Lower lobe of right lung (tissue), 2 donors: ENCODE measurements at regions not wholly inside any gene's neighbourhood (a gene's known extent, or its start where the extent isn't known, plus 50 kb on each side); places are given as distances from the start of the nearest gene placed in this dataset.

Source experiments
- ATAC-seq, 2 donors: fragments of 200-7000 bp; cut with Tn5 transposase; one replicate each; pipeline ENCODE4 v1.9.1; 2020 to 2022; ENCODE audit warnings: mild to moderate bottlenecking in 2 of 2, moderate library complexity in 2 of 2
- DNase-seq: peaks from one replicate; pipeline ENCODE4 v3.0.0-alpha.2; 2020
- H3K27ac ChIP-seq: fragments of 200-600 bp; one replicate; pipeline ENCODE4 v1.8.0; 2022
- H3K27me3 ChIP-seq: fragments of 200-600 bp; one replicate; pipeline ENCODE4 v1.8.0; 2022; ENCODE audit warnings: low read depth
- H3K36me3 ChIP-seq: fragments of 200-600 bp; one replicate; pipeline ENCODE4 v1.8.0; 2022; ENCODE audit warnings: mild to moderate bottlenecking
- H3K4me1 ChIP-seq: fragments of 200-600 bp; one replicate; pipeline ENCODE4 v1.8.0; 2022
- H3K4me3 ChIP-seq: fragments of 200-600 bp; one replicate; pipeline ENCODE4 v1.8.0; 2022; ENCODE audit warnings: mild to moderate bottlenecking
- H3K9me3 ChIP-seq: fragments of 200-600 bp; one replicate; pipeline ENCODE4 v1.8.0; 2022
- CTCF ChIP-seq: fragments of 200-600 bp; IDR thresholded peaks from one replicate; pipeline ENCODE4 v1.8.0; 2022; ENCODE audit warnings: antibody characterized with exemption, mild to moderate bottlenecking
- intact Hi-C: fragments of 100-400 bp; cut with DNase I; formaldehyde crosslinking; loops from one replicate; pipeline ENCODE4 v1.11.0; 2022
- donor health status: DM: no; HTN: yes; CAD: no; lungs with severe emphysema.

DNA sequence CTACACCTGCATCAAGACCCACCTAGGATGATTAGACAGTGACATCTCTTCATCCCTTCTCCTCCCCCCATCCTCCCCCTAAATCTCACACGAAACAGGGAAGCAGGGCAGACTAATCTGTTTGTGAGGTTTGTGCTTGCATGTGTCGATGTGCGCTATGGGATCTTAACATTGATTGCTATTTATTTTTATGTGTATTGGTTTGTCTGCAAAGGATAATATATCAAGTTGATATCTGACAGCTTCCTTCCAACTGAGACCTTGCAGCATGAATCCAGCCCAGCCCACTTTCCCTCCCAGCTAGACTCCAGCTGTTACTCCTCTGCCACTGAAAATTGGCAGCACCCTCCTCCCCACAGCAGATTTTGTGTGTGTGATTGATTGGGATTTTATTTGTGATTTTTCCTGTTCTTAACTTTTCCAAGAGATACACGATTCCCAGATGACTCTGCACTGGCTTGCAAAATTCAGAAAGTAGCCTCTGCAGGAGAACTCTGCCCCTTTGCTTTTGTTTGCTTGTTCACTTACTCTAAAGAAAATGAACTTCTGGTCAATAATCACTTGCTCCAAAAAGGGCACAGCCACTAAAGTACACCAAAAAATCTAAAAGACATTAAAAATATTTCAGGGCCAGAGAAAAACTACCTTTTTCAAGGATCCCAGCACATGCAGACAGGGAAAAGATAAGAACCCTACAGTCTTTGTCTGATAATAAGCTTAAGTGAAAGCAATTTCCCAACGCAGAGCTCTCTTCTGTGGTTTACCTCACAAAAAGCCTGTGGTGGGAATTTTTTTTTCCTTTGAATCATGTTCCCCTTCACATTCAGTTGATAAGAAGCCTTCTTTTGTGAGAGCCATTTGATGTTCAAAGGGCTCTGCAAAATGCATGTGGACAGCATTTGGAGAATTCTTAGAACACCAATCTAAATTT lies 222.1 kb downstream of the RPS29 start:
- DNase-seq: no peak
- intact Hi-C loops: no loop called here

DNA sequence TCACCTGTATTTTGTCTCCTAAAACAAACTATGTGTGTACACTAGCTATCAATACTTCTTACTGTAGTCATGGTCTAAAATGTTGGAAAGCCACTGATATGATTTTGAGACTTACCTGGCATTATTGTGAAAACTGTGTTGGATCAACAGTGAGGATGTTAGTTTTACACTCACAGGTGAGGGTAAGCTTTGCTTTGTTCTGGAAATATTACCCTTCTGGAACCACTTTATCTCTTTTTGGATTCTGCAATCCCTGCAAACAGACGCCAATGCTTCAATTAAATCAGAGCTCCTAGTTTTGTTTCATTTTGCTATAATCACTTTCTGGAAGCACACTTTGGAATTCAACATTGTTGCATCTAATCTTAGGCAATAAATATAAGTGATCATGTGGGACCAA lies 223.3 kb downstream of the RPS29 start:
- no peaks in the 10 kb centered on the region for H3K9me3 ChIP-seq
- intact Hi-C loops: no loop called here
- ATAC-seq: no peak

More for the DNA sequence above, 222.1 kb downstream of the RPS29 start:
- no peaks in the 10 kb centered on the region for H3K27me3 ChIP-seq
- no peaks in the 10 kb centered on the region for H3K4me1 ChIP-seq
- H3K36me3 ChIP-seq: no peaks in the 10 kb centered on the region
- H3K27ac ChIP-seq: no peak overlapping the region
- ATAC-seq: no peak
- no peak for TF ChIP-seq CTCF
- H3K9me3 ChIP-seq: no peaks in the 10 kb centered on the region
- H3K4me3 ChIP-seq: no peak overlapping the region

DNA sequence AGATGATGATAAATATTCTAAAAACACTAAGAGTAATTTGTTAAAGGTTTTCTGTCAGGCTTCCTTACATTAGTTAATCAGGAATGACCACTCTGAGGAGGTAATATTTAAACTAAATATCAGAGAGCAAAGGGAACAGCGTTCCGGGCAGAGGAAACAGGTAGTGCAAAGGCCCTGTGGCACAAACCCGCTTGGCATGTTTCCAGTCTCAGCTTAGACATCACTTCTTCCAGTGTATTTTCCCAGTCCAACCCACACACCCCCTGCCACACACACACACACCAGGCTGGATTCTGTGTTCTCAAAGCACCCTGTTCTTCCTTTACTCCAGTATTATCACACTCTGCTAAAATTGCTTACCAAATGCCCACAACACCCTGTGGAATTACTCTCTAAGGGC lies 247.1 kb downstream of the RPS29 start:
- DNase-seq: no peak
- Histone ChIP-seq H3K27me3 (no peaks in the 10 kb centered on the region), H3K4me1 (no peaks in the 10 kb centered on the region), H3K36me3 (no peaks in the 10 kb centered on the region), H3K27ac (no peak overlapping the region), H3K9me3 (peaks cover 2% of the 10 kb centered on the region), H3K4me3 (no peak overlapping the region)
- no peak for ATAC-seq
- TF ChIP-seq CTCF: no peak
- intact Hi-C loops: no loop called here

More for the DNA sequence above, 223.3 kb downstream of the RPS29 start:
- no peaks in the 10 kb centered on the region for H3K36me3 ChIP-seq
- no peaks in the 10 kb centered on the region for H3K4me1 ChIP-seq
- H3K4me3 ChIP-seq: no peak overlapping the region
- DNase-seq: no peak
- H3K27me3 ChIP-seq: no peaks in the 10 kb centered on the region
- TF ChIP-seq CTCF: no peak
- H3K27ac ChIP-seq: no peak overlapping the region

DNA sequence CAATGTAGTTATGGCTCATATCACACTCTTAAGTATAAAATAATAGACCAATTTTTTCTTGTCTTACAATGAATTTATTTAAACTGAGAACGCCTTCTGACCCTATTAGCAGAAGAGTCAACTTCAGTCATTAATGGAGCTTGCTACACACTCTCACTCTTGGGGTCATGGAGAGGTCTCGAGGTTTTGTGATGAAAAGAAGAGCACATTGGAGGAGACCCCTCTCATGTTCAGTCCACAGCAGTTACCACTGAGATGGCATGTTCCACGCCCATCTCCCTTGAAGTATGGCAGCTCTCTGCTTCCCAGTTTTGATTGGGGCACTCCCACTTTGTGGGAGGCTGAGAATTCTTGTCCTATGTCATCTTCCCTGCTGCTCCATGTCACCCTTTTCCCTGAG lies 266.4 kb downstream of the RPS29 start:
- Histone ChIP-seq H3K9me3 (no peaks in the 10 kb centered on the region), H3K36me3 (no peaks in the 10 kb centered on the region), H3K4me3 (no peak overlapping the region), H3K27ac (no peak overlapping the region), H3K27me3 (no peaks in the 10 kb centered on the region), H3K4me1 (no peaks in the 10 kb centered on the region)
- DNase-seq (no peak), ATAC-seq (no peak)
- no peak for TF ChIP-seq CTCF
- intact Hi-C loops: no loop called here

DNA sequence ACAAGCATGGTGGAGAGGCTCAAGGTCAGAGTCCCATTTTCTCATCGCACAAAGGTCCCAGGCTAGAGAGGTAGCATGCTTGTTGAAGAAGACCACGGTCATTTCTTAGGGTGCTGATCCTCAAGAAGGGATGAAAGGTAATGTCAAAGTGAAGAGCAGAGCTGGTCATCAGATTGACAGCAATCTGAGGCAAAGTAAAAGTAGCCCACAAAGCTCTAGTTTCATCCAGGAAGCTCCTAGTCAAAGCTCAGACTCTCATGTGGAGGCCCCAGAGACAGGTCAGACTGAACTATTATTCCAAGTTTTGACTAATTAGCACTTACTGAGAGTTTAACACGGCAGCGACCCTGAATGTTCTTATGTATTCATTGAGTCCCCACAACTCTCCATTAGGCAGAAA lies 270.6 kb downstream of the RPS29 start:
- no peak for ATAC-seq

More for the DNA sequence above, 270.6 kb downstream of the RPS29 start:
- intact Hi-C loops: no loop called here
- Histone ChIP-seq H3K36me3 (no peaks in the 10 kb centered on the region), H3K27me3 (no peaks in the 10 kb centered on the region), H3K27ac (no peak overlapping the region), H3K4me1 (no peaks in the 10 kb centered on the region), H3K4me3 (no peak overlapping the region), H3K9me3 (no peaks in the 10 kb centered on the region)
- DNase-seq: no peak
- TF ChIP-seq CTCF: no peak
